AG04450 (cell line): ENCODE measurements at regions not wholly inside any gene's neighbourhood (a gene's known extent, or its start where the extent isn't known, plus 50 kb on each side); places are given as distances from the start of the nearest gene placed in this dataset.

Experiments used
- CTCF ChIA-PET: fragments of 300-600, 350-600 bp; formaldehyde crosslinking; extraction: SDS; loops from one replicate; lab custom pipeline; 2022; ENCODE audit warnings: antibody characterized with exemption, inconsistent platforms; lab: Charles Lee
- POLR2A ChIA-PET: fragments of 350-600 bp; formaldehyde crosslinking; extraction: SDS; loops from one replicate; lab custom pipeline; 2021; ENCODE audit warnings: antibody characterized with exemption, inconsistent platforms; lab: Yijun Ruan, JAX
- DNase-seq: peaks from one replicate; pipeline ENCODE4 v3.0.0-alpha.2; 2011; ENCODE audit warnings: low read depth, low spot score
- H3K27ac ChIP-seq: one replicate; pipeline ENCODE4 v1.5.1; 2012; ENCODE audit warnings: low read depth, low read length, control low read depth
- H3K27me3 ChIP-seq: one replicate; pipeline ENCODE4 v1.6.0; 2012; ENCODE audit warnings: low read length; ENCODE audit not compliant: control insufficient read depth, insufficient read depth
- H3K4me3 ChIP-seq: 2 replicates; pipeline ENCODE4 v1.5.1; 2011; ENCODE audit warnings: mild to moderate bottlenecking, low read depth, low read length, control low read depth
- H3K9me3 ChIP-seq: 2 replicates; pipeline ENCODE4 v1.5.1; 2012; ENCODE audit warnings: low read length; ENCODE audit not compliant: control insufficient read depth, insufficient read depth
- TF ChIP-seq, protein P1 (sequence below): IDR thresholded peaks from 2 replicates; pipeline ENCODE4 v1.5.1; 2011; ENCODE audit warnings: low read depth, low read length, control low read depth, inconsistent platforms

DNA sequence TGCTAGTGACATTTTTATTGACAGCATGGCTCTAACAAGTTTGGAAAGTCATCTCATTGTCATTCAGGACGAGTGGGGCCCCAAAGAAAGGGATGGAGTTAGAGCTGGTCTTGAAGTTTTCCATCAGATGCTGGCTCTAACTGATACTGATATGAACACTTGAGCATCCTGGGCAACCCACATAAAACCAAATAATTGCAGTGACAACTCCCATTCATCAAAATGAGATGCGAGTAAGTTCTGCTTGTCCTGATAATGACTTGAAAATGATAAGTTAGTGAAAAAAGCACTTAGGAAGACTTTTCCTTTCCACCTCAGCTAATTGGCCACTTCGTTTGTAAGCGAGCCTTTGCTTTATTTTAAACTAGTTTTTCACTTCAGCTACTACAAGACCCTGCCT is 147.6 kb downstream of the SP3 start:
- no peaks in the 10 kb centered on the region; the same call in 1 of the 2 replicates for H3K9me3 ChIP-seq
- DNase-seq = no peak
- H3K27me3 ChIP-seq = peaks cover 36% of the 10 kb centered on the region
- TF ChIP-seq, protein P1, sequence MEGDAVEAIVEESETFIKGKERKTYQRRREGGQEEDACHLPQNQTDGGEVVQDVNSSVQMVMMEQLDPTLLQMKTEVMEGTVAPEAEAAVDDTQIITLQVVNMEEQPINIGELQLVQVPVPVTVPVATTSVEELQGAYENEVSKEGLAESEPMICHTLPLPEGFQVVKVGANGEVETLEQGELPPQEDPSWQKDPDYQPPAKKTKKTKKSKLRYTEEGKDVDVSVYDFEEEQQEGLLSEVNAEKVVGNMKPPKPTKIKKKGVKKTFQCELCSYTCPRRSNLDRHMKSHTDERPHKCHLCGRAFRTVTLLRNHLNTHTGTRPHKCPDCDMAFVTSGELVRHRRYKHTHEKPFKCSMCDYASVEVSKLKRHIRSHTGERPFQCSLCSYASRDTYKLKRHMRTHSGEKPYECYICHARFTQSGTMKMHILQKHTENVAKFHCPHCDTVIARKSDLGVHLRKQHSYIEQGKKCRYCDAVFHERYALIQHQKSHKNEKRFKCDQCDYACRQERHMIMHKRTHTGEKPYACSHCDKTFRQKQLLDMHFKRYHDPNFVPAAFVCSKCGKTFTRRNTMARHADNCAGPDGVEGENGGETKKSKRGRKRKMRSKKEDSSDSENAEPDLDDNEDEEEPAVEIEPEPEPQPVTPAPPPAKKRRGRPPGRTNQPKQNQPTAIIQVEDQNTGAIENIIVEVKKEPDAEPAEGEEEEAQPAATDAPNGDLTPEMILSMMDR = no peak
- no peak overlapping the region for H3K4me3 ChIP-seq
- POLR2A ChIA-PET = no interaction called here
- no peak overlapping the region for H3K27ac ChIP-seq
- CTCF ChIA-PET = no interaction called here

- TF ChIP-seq, protein P1 = no peak
- ChIA-PET CTCF (no interaction called here), POLR2A (no interaction called here)
- DNase-seq = no peak
- H3K4me3 ChIP-seq = no peak overlapping the region
- peaks cover 38% of the 10 kb centered on the region for H3K27me3 ChIP-seq
- no peaks in the 10 kb centered on the region; the same call in 1 of the 2 replicates for H3K9me3 ChIP-seq
- H3K27ac ChIP-seq = no peak overlapping the region
Observed at GRCh38 chr2:173818285-173818684, 146.9 kb downstream of the SP3 start.

- ChIA-PET POLR2A (no interaction called here), CTCF (no interaction called here)
- peaks cover 39% of the 10 kb centered on the region for H3K27me3 ChIP-seq
- TF ChIP-seq, protein P1 = no peak
- no peak overlapping the region for H3K27ac ChIP-seq
- no peak overlapping the region for H3K4me3 ChIP-seq
- H3K9me3 ChIP-seq = no peaks in the 10 kb centered on the region; the same call in 1 of the 2 replicates
- no peak for DNase-seq
Observed at GRCh38 chr2:173819852-173820251, 145.3 kb downstream of the SP3 start.

- POLR2A ChIA-PET = no interaction called here
- Histone ChIP-seq H3K27ac (no peak overlapping the region), H3K4me3 (no peak overlapping the region), H3K9me3 (no peaks in the 10 kb centered on the region; the same call in 1 of the 2 replicates), H3K27me3 (peaks cover 39% of the 10 kb centered on the region)
- CTCF ChIA-PET = no interaction called here
- no peak for DNase-seq
- TF ChIP-seq, protein P1 = no peak
Observed at GRCh38 chr2:173821451-173821850, 143.7 kb downstream of the SP3 start.

DNA sequence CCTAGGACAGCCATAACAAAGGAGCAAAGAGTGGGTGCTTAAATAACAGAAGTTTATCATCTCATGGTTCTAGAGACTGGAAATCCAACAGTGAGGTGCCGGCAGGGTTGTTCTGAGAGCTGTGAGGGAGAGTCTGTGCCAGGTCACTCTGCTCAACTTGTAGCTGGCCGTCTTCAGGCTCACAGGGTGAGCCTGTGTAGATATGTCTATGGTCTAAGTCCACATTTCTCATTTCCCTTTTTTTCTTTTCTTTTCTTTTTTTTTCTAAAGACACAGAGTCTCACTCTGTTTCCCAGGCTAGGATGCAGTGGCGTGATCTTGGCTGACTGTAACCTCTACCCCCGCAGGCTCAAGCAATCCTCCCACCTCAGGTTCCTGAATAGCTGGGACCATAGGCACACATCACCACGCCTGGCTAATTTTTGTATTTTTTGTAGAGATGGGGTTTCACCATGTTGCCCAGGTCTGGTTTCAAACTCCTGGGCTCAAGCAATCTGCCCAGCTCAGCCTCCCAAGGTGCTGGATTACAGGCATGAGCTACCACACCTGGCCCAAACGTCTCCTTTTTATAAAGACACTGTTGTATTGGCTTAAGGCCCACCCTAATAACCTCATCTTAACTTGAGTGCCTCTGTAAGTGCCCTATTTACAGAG is 142.2 kb downstream of the SP3 start:
- H3K9me3 ChIP-seq = no peaks in the 10 kb centered on the region
- peaks cover 43% of the 10 kb centered on the region for H3K27me3 ChIP-seq
- no peak overlapping the region for H3K4me3 ChIP-seq
- ChIA-PET CTCF (no interaction called here), POLR2A (interaction anchor here (0.6 kb wide), 1 partner anchor 436 kb away, joined by 11 read pairs; no protein-coding TSS in a partner anchor)
- no peak overlapping the region for H3K27ac ChIP-seq
- DNase-seq = no peak
- TF ChIP-seq, protein P1 = no peak
